BLaER1 treated with 17β-estradiol and CSF1 and Interleukin-3, amounts not matched to agents 10 nM and 100 nM (cell line): ENCODE measurements at regions not wholly inside any gene's neighbourhood (a gene's known extent, or its start where the extent isn't known, plus 50 kb on each side); places are given as distances from the start of the nearest gene placed in this dataset.

Source experiments
- H3K27ac ChIP-seq, 11 experiments: shearing (Covaris generic); formaldehyde crosslinking; 2 replicates each; pipeline ENCODE4 v1.8.1; 2022
- H3K27me3 ChIP-seq, 11 experiments: shearing (Covaris generic); formaldehyde crosslinking; 2 replicates each; pipeline ENCODE4 v1.8.1; 2022
- H3K36me3 ChIP-seq, 11 experiments: shearing (Covaris generic); formaldehyde crosslinking; 2 replicates each; pipeline ENCODE4 v1.8.1; 2022
- H3K4me1 ChIP-seq, 10 experiments: shearing (Covaris generic); formaldehyde crosslinking; 2 replicates each; pipeline ENCODE4 v1.8.1; 2022
- H3K4me2 ChIP-seq, 11 experiments: shearing (Covaris generic); formaldehyde crosslinking; 2 replicates each; pipeline ENCODE4 v1.8.1; 2022
- H3K4me3 ChIP-seq, 10 experiments: shearing (Covaris generic); formaldehyde crosslinking; 2 replicates each; pipeline ENCODE4 v1.8.1; 2022
- H3K9ac ChIP-seq, 11 experiments: shearing (Covaris generic); formaldehyde crosslinking; 2 replicates each; pipeline ENCODE4 v1.8.1; 2022
- H3K9me3 ChIP-seq, 11 experiments: shearing (Covaris generic); formaldehyde crosslinking; replicated peaks in 1 of 11; 2 replicates each; pipeline ENCODE4 v1.8.1; 2022
- H4K20me1 ChIP-seq, 11 experiments: shearing (Covaris generic); formaldehyde crosslinking; 2 replicates each; pipeline ENCODE4 v1.8.1; 2022
- Cebpa-rat ChIP-seq, 11 experiments: shearing (Covaris generic); IDR thresholded peaks; 2 replicates each; pipeline ENCODE4 v1.8.1; 2022

DNA sequence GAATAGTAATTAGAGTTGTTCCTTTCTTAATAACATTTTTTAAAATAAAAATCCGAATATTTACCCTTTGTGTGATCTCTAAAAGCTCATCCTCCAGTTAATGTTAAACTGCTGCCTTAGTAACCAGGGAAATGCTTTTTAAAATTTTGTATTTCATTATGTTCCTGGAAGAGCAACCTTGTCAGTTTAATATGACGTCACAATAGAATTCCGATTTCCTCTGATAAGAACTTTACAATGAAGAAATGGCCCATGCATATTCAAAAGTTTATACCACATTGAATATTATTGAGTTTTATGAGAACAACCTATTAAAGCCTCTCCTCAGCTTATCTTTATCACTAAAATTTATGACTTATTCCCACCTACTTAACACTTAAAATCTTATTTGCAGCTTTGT is 1566.6 kb downstream of the EFNB2 start:
- no peak overlapping the region for H3K4me3 ChIP-seq
- H3K36me3 ChIP-seq: no peaks in the 10 kb centered on the region
- TF ChIP-seq Cebpa-rat (IDR thresholded peaks at IDR 0.05): no peak
- no peaks in the 10 kb centered on the region for H3K9me3 ChIP-seq
- H3K27ac ChIP-seq: no peak overlapping the region
- H3K4me2 ChIP-seq: no peak overlapping the region
- no peaks in the 10 kb centered on the region for H3K27me3 ChIP-seq
- H4K20me1 ChIP-seq: no peaks in the 10 kb centered on the region
- no peaks in the 10 kb centered on the region for H3K4me1 ChIP-seq
- H3K9ac ChIP-seq: no peak overlapping the region

DNA sequence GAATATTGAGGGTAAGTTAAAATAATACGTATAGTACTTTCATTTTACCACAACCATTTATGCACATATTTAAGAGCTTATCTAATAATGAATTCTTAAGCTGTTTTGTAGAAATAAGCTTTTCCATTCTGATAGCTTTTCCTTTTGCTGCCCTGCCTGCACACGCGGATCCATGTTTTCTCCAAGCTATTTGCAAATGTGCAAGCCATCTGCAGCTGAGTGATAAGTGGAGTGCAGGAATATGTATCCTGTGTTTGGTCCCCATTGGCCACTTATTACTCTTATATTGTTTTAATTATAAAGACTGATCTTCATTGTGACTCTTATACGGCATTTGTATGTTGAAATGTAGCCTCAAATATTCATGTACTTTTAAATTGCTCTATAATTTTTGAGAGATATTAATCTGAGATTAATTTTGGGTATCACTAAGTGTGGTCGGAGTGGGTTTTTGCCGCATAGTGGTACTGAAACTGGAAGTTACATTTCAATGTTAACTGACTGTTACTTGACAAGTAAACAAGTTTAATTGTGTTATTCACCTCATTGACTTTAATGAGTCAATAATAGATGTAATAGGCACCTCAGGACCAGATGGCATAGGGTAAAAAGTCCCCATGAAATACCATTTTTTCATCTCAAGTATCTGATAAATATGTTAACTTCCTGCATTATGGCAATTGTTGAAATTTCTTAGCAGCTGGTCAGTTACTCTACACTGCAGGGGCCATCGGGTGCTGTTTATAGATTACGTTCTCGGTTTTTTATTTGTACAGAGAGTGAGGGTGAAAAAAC is 1567.4 kb downstream of the EFNB2 start:
- H3K27ac ChIP-seq: no peak overlapping the region
- H3K27me3 ChIP-seq: no peaks in the 10 kb centered on the region
- no peak for TF ChIP-seq Cebpa-rat (IDR thresholded peaks at IDR 0.05)
- H3K4me2 ChIP-seq: no peak overlapping the region
- H3K4me1 ChIP-seq: no peaks in the 10 kb centered on the region
- no peaks in the 10 kb centered on the region for H3K36me3 ChIP-seq
- no peaks in the 10 kb centered on the region for H3K9me3 ChIP-seq
- H4K20me1 ChIP-seq: no peaks in the 10 kb centered on the region
- H3K4me3 ChIP-seq: no peak overlapping the region
- no peak overlapping the region for H3K9ac ChIP-seq

DNA sequence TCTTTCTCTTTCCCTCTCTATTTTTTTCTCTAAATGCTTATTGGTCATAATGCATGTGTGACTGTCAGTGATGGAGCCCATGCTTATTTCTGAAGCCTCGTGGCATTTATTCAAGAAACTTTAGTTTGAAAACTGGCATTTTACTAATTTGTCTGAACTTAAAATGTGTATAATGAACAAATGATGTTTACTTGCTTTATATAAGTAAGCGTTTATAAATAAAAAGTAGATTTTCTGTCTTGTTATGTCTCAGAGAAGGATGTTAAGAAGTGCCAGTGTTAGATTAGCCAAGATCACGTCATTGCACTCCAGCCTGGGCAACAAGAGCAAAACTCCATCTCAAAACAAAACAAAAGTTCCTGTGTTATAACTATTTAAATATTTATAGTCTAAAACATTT is 1568.1 kb downstream of the EFNB2 start:
- TF ChIP-seq Cebpa-rat (IDR thresholded peaks at IDR 0.05): no peak
- no peak overlapping the region for H3K4me3 ChIP-seq
- H3K27ac ChIP-seq: no peak overlapping the region
- H3K36me3 ChIP-seq: no peaks in the 10 kb centered on the region
- no peak overlapping the region for H3K4me2 ChIP-seq
- H3K9me3 ChIP-seq: no peaks in the 10 kb centered on the region
- H3K27me3 ChIP-seq: no peaks in the 10 kb centered on the region
- no peak overlapping the region for H3K9ac ChIP-seq
- H4K20me1 ChIP-seq: no peaks in the 10 kb centered on the region
- no peaks in the 10 kb centered on the region for H3K4me1 ChIP-seq

DNA sequence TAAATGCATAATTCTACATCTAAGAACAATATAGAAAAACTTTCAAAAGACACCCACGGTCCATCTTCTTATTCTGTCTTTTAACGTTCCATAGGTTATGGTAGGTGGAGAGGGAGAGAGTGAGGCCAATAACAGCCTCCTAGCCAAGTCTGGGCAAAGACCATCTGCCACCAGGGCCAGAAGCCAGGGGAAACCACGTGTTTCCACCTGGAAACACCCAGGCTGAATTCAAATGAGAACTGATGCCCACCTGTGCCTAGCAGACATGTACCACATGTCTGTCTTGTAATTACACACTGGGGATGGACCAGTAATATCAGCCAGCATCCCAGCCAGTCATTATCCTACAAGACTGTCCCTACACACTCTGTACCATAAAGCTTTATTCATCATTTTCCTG is 1573.1 kb downstream of the EFNB2 start:
- Histone ChIP-seq H4K20me1 (no peaks in the 10 kb centered on the region), H3K27me3 (no peaks in the 10 kb centered on the region), H3K9me3 (peaks cover 0 to 5% (median 0%) of the 10 kb centered on the region in 11 experiments; a peak in 1 of 22 replicates), H3K4me3 (no peak overlapping the region), H3K9ac (no peak overlapping the region), H3K27ac (no peak overlapping the region), H3K4me1 (no peaks in the 10 kb centered on the region), H3K36me3 (no peaks in the 10 kb centered on the region), H3K4me2 (no peak overlapping the region)
- no peak for TF ChIP-seq Cebpa-rat (IDR thresholded peaks at IDR 0.05)

DNA sequence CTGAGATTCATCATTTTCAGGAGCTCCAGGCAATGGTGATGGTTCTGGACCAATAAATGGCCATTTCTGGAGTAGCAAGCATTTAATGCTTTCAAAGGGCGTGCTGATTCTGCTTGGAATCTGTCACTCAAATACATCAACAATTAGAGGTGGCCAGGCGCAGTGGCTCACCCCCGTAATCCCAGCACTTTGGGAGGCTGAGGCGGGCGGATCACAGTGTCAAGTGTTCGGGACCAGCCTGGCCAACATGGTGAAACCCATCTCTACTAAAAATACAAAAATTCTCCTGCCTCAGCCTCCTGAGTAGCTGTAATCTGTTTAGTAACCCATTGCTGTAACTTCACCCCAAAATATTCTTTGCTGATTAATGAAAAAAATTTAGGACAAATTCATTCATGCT is 1574.2 kb downstream of the EFNB2 start:
- no peak overlapping the region for H3K9ac ChIP-seq
- no peaks in the 10 kb centered on the region for H3K27me3 ChIP-seq
- no peak overlapping the region for H3K27ac ChIP-seq
- no peak overlapping the region for H3K4me3 ChIP-seq
- H3K4me1 ChIP-seq: no peaks in the 10 kb centered on the region
- peaks cover 0 to 5% (median 0%) of the 10 kb centered on the region in 11 experiments; a peak in 1 of 22 replicates for H3K9me3 ChIP-seq
- TF ChIP-seq Cebpa-rat (IDR thresholded peaks at IDR 0.05): no peak
- no peaks in the 10 kb centered on the region for H3K36me3 ChIP-seq
- no peak overlapping the region for H3K4me2 ChIP-seq
- no peaks in the 10 kb centered on the region for H4K20me1 ChIP-seq

DNA sequence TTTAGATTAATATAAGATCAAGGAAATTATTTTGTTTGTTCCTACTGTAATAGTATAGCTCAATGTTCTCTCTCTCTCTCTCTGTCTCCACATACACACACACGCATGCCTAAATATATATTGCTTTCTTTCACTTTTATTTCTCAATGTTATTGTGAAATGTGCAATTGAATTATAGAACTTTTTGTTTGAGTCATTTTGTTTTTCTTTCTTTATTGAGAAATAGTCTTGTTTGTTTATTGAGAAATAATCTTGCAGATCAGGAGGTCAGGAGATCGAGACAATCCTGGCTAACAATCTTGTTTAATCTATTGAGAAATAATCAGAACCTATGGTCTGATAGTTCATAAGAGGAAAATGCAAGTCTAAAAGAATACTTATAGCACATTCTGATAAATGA is 1581.3 kb downstream of the EFNB2 start:
- Histone ChIP-seq H3K4me3 (no peak overlapping the region), H3K36me3 (no peaks in the 10 kb centered on the region), H3K9me3 (no peaks in the 10 kb centered on the region), H4K20me1 (no peaks in the 10 kb centered on the region), H3K4me2 (no peak overlapping the region), H3K4me1 (no peaks in the 10 kb centered on the region), H3K27me3 (no peaks in the 10 kb centered on the region), H3K9ac (no peak overlapping the region), H3K27ac (no peak overlapping the region)
- no peak for TF ChIP-seq Cebpa-rat (IDR thresholded peaks at IDR 0.05)

DNA sequence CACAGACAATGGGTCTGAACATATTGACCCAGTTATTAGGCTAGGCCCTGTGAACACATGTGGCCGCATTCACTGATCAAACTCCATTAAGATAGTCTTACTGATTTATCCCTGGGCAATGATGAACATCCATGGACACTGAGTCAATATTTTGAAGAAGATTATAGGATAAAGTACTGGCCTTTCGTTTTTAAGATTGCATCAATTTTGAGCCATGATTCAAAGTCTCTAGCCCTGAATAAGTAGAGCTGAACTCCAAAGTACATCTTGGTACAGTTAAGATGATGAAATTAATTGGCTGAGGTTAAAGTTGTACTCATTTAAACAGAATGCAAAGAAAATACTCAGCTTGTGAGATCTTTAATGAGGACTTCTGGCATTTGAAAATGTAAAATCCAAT is 1581.9 kb downstream of the EFNB2 start:
- no peak overlapping the region for H3K4me3 ChIP-seq
- TF ChIP-seq Cebpa-rat (IDR thresholded peaks at IDR 0.05): no peak

DNA sequence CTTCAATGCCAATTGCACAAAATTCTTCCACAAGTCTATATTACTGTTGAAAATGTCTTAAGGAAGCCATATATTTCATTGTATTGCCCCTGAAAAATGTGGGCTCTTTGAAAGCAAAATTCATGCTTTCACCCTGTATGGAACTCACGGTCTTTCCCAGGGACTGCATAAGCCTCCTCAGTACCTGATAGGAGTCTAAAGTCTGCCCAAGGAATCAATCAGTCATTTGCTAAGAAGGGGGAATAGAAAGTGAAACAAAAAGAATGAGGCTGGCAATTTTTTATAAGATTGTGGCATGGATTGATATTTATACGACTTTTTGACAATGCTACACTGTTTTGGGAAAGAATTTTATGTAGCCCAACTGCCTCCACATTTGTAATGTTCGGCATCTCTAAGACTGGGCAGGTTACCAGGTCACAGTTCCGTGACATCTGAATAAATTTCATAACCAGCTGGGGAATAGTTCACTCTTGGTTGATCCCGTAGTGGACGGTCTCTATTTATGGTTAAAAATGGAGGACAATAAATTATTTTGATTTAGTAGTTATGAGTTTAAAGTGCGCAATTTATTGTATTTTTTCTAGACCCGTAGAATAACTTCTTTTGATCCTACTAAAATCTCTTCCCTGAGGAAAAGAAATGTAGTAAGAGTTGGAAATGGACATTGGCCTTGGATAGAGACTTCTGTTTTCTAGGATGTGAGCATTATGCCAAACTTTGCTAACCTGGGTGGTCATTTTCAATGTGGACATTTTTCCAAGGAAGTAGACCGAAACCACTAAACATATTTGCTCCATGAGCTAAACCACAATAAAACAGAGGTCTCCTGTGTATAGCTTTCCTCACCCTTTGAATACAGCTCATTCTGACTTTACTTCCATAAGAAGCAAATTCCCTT is 1585.4 kb downstream of the EFNB2 start:
- Histone ChIP-seq H3K27ac (no peak overlapping the region), H3K36me3 (no peaks in the 10 kb centered on the region), H3K4me2 (no peak overlapping the region), H3K4me1 (no peaks in the 10 kb centered on the region), H3K27me3 (no peaks in the 10 kb centered on the region), H3K4me3 (no peak overlapping the region), H4K20me1 (no peaks in the 10 kb centered on the region), H3K9ac (no peak overlapping the region), H3K9me3 (no peaks in the 10 kb centered on the region)
- TF ChIP-seq Cebpa-rat (IDR thresholded peaks at IDR 0.05): no peak

More for the DNA sequence above, 1581.9 kb downstream of the EFNB2 start:
- H3K9me3 ChIP-seq: no peaks in the 10 kb centered on the region
- no peak overlapping the region for H3K9ac ChIP-seq
- no peaks in the 10 kb centered on the region for H3K36me3 ChIP-seq
- no peaks in the 10 kb centered on the region for H3K27me3 ChIP-seq
- H4K20me1 ChIP-seq: no peaks in the 10 kb centered on the region
- H3K4me1 ChIP-seq: no peaks in the 10 kb centered on the region
- H3K27ac ChIP-seq: no peak overlapping the region
- no peak overlapping the region for H3K4me2 ChIP-seq

DNA sequence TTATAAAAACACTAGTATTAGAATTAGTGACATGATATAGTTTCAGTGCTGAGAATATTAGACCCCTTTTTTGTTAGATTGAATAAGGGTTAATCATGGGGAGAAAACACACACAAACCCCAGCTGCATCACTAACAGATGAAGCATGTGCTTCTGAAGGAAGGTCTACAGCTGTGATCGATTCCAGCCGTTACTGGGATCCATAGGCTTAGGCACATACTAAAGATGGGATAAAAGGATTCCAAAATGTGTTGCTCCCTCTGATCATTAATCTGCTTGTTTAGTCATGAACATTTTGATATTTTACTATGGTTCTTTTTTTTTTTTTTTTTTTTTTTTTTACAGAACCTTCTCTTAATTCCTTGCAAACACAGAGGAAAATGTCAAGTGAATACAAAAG is 1591.3 kb downstream of the EFNB2 start:
- Histone ChIP-seq H4K20me1 (no peaks in the 10 kb centered on the region), H3K4me3 (no peak overlapping the region), H3K27ac (no peak overlapping the region), H3K4me2 (no peak overlapping the region), H3K9me3 (no peaks in the 10 kb centered on the region), H3K27me3 (no peaks in the 10 kb centered on the region), H3K36me3 (no peaks in the 10 kb centered on the region), H3K9ac (no peak overlapping the region), H3K4me1 (no peaks in the 10 kb centered on the region)
- no peak for TF ChIP-seq Cebpa-rat (IDR thresholded peaks at IDR 0.05)
